ENCODE measurements at regions not wholly inside any gene's neighbourhood (a gene's known extent, or its start where the extent isn't known, plus 50 kb on each side); places are given as distances from the start of the nearest gene placed in this dataset.

GRCh38 chr11:69986830-69987229, 91.3 kb upstream of the ANO1 start:
- Histone ChIP-seq H3K4me1 (ENCODE audit: low read depth) (no peaks in the 10 kb centered on the region), H3K4me3 (no peak overlapping the region), H3K36me3 (no peaks in the 10 kb centered on the region), H3K27me3 (peaks cover 91% of the 10 kb centered on the region), H3K27ac (no peak overlapping the region), H3K9me3 (ENCODE audit: low read depth) (no peaks in the 10 kb centered on the region)
- TF ChIP-seq CTCF (IDR thresholded peaks at IDR 0.05; ENCODE audit: low read depth, low read length): no peak
- no peak for DNase-seq (ENCODE audit: low read depth in 1 of 2, low spot score in 1 of 2)

- Histone ChIP-seq H3K27me3 (peaks cover 47% of the 10 kb centered on the region), H3K9me3 (ENCODE audit: low read depth) (no peaks in the 10 kb centered on the region), H3K36me3 (no peaks in the 10 kb centered on the region), H3K27ac (no peak overlapping the region), H3K4me1 (ENCODE audit: low read depth) (no peaks in the 10 kb centered on the region), H3K4me3 (no peak overlapping the region)
- no peak for DNase-seq (ENCODE audit: low read depth in 1 of 2, low spot score in 1 of 2)
- no peak for TF ChIP-seq CTCF (IDR thresholded peaks at IDR 0.05; ENCODE audit: low read depth, low read length)
These were observed 86.1 kb upstream of the ANO1 start for GRCh38 chr11:69992026-69992425.

GRCh38 chr11:69992943-69993694, 85.0 kb upstream of the ANO1 start:
- no peak for DNase-seq (ENCODE audit: low read depth in 1 of 2, low spot score in 1 of 2)
- Histone ChIP-seq H3K27me3 (peaks cover 37% of the 10 kb centered on the region), H3K9me3 (ENCODE audit: low read depth) (no peaks in the 10 kb centered on the region), H3K4me3 (no peak overlapping the region), H3K4me1 (ENCODE audit: low read depth) (no peaks in the 10 kb centered on the region), H3K27ac (no peak overlapping the region), H3K36me3 (no peaks in the 10 kb centered on the region)
- TF ChIP-seq CTCF (IDR thresholded peaks at IDR 0.05; ENCODE audit: low read depth, low read length): no peak

- TF ChIP-seq CTCF (IDR thresholded peaks at IDR 0.05; ENCODE audit: low read depth, low read length): no peak
- no peak overlapping the region for H3K4me3 ChIP-seq
- H3K27ac ChIP-seq: no peak overlapping the region
- no peaks in the 10 kb centered on the region for H3K36me3 ChIP-seq
- no peaks in the 10 kb centered on the region for H3K4me1 ChIP-seq (ENCODE audit: low read depth)
- peaks cover 20% of the 10 kb centered on the region for H3K27me3 ChIP-seq
- DNase-seq (ENCODE audit: low read depth in 1 of 2, low spot score in 1 of 2): no peak
- no peaks in the 10 kb centered on the region for H3K9me3 ChIP-seq (ENCODE audit: low read depth)
These were observed 83.3 kb upstream of the ANO1 start for GRCh38 chr11:69994810-69995209.

GRCh38 chr11:69995697-69996096, 82.4 kb upstream of the ANO1 start:
- Histone ChIP-seq H3K36me3 (no peaks in the 10 kb centered on the region), H3K4me3 (no peak overlapping the region), H3K27me3 (peaks cover 12% of the 10 kb centered on the region), H3K4me1 (ENCODE audit: low read depth) (no peaks in the 10 kb centered on the region), H3K27ac (no peak overlapping the region), H3K9me3 (ENCODE audit: low read depth) (no peaks in the 10 kb centered on the region)
- TF ChIP-seq CTCF (IDR thresholded peaks at IDR 0.05; ENCODE audit: low read depth, low read length): no peak
- DNase-seq (ENCODE audit: low read depth in 1 of 2, low spot score in 1 of 2): no peak
